ENCODE measurements at regions not wholly inside any gene's neighbourhood (a gene's known extent, or its start where the extent isn't known, plus 50 kb on each side); places are given as distances from the start of the nearest gene placed in this dataset.

DNA sequence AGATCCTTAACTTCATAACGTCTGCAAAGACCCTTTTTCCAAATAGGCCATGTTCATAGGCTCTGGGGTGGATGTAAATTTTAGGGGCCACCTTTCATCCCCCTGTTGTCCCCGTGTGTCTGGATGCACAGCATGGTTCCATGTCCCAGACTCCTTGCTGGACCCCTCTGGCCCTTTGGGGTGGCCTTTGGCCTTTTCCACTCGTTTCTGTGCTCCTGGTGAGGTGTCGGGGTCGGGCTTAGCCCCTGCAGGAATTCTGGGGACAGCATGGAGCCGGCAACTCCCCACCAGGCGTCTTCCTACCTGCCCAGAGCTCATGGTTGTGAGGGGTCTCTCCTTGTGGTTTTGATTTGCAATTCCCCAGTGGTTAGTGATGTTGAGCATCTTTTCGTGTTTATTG, 183.5 kb downstream of the SEC14L1 start:
- TF ChIP-seq, protein P1, sequence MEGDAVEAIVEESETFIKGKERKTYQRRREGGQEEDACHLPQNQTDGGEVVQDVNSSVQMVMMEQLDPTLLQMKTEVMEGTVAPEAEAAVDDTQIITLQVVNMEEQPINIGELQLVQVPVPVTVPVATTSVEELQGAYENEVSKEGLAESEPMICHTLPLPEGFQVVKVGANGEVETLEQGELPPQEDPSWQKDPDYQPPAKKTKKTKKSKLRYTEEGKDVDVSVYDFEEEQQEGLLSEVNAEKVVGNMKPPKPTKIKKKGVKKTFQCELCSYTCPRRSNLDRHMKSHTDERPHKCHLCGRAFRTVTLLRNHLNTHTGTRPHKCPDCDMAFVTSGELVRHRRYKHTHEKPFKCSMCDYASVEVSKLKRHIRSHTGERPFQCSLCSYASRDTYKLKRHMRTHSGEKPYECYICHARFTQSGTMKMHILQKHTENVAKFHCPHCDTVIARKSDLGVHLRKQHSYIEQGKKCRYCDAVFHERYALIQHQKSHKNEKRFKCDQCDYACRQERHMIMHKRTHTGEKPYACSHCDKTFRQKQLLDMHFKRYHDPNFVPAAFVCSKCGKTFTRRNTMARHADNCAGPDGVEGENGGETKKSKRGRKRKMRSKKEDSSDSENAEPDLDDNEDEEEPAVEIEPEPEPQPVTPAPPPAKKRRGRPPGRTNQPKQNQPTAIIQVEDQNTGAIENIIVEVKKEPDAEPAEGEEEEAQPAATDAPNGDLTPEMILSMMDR (IDR thresholded peaks at IDR 0.05; ENCODE audit: low read depth, low read length), result no peak
- TF ChIP-seq EZH2phosphoT487 (IDR thresholded peaks at IDR 0.05; ENCODE audit: low read depth), result no peak

All from OCI-LY3 (cell line).